Ishikawa (cell line): ENCODE measurements at regions not wholly inside any gene's neighbourhood (a gene's known extent, or its start where the extent isn't known, plus 50 kb on each side); places are given as distances from the start of the nearest gene placed in this dataset.

ENCODE experiments used
- CEBPB ChIP-seq: IDR thresholded peaks from 2 replicates; pipeline ENCODE4 v1.6.1; 2012
- CREB1 ChIP-seq: IDR thresholded peaks from 2 replicates; pipeline ENCODE4 v1.6.1; 2012; ENCODE audit warnings: low read depth
- EGR1 ChIP-seq: IDR thresholded peaks from 2 replicates; pipeline ENCODE4 v1.6.1; 2012
- EP300 ChIP-seq: IDR thresholded peaks from 2 replicates; pipeline ENCODE4 v1.6.1; 2012; ENCODE audit warnings: borderline replicate concordance
- FOXM1 ChIP-seq: IDR thresholded peaks from 2 replicates; pipeline ENCODE4 v1.6.1; 2012; ENCODE audit warnings: low read depth, borderline replicate concordance
- MAX ChIP-seq: IDR thresholded peaks from 2 replicates; pipeline ENCODE4 v1.6.1; 2012
- NFIC ChIP-seq: IDR thresholded peaks from 2 replicates; pipeline ENCODE4 v1.6.1; 2012
- RAD21 ChIP-seq: IDR thresholded peaks from 2 replicates; pipeline ENCODE4 v1.6.1; 2012; ENCODE audit warnings: low read depth
- TAF1 ChIP-seq: IDR thresholded peaks from 2 replicates; pipeline ENCODE4 v1.6.1; 2012; ENCODE audit warnings: low read depth, mild to moderate bottlenecking
- TCF12 ChIP-seq: IDR thresholded peaks from 2 replicates; pipeline ENCODE4 v1.6.1; 2012; ENCODE audit warnings: low read depth
- TEAD4 ChIP-seq: IDR thresholded peaks from 2 replicates; pipeline ENCODE4 v1.6.1; 2012
- YY1 ChIP-seq: IDR thresholded peaks from 2 replicates; pipeline ENCODE4 v1.6.1; 2012; ENCODE audit warnings: low read depth
- ZBTB7A ChIP-seq: IDR thresholded peaks from 2 replicates; pipeline ENCODE4 v1.6.1; 2012; ENCODE audit warnings: low read depth
- TF ChIP-seq, protein P1 (sequence below): IDR thresholded peaks from 2 replicates; pipeline ENCODE4 v1.6.1; 2012; ENCODE audit warnings: low read depth, mild to moderate bottlenecking
- TF ChIP-seq, protein P2 (sequence below): IDR thresholded peaks from 2 replicates; pipeline ENCODE4 v1.6.1; 2012

DNA sequence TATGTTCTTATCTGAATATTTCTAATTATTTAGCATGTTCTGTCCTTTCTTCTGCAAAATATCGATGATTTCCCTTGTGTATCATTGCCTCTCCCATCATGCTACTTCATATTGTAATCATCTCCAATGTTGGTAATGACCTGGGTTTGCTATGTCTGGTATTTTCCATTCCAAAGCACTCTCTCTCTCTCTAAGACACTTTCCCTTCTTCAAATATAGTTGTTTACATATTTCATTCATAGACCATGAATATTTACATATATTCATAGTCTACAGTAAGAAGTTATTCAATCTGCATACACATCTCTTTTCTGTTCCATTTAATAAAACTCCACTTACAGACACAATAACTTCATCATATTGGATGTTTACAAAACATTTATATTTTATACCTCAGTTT, 1516.5 kb upstream of the FLRT2 start:
- TF ChIP-seq TCF12 (no peak), CREB1 (no peak), ZBTB7A (no peak), CEBPB (no peak), MAX (no peak), YY1 (no peak), NFIC (no peak)
- TF ChIP-seq, protein P1, sequence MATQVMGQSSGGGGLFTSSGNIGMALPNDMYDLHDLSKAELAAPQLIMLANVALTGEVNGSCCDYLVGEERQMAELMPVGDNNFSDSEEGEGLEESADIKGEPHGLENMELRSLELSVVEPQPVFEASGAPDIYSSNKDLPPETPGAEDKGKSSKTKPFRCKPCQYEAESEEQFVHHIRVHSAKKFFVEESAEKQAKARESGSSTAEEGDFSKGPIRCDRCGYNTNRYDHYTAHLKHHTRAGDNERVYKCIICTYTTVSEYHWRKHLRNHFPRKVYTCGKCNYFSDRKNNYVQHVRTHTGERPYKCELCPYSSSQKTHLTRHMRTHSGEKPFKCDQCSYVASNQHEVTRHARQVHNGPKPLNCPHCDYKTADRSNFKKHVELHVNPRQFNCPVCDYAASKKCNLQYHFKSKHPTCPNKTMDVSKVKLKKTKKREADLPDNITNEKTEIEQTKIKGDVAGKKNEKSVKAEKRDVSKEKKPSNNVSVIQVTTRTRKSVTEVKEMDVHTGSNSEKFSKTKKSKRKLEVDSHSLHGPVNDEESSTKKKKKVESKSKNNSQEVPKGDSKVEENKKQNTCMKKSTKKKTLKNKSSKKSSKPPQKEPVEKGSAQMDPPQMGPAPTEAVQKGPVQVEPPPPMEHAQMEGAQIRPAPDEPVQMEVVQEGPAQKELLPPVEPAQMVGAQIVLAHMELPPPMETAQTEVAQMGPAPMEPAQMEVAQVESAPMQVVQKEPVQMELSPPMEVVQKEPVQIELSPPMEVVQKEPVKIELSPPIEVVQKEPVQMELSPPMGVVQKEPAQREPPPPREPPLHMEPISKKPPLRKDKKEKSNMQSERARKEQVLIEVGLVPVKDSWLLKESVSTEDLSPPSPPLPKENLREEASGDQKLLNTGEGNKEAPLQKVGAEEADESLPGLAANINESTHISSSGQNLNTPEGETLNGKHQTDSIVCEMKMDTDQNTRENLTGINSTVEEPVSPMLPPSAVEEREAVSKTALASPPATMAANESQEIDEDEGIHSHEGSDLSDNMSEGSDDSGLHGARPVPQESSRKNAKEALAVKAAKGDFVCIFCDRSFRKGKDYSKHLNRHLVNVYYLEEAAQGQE, result no peak
- TF ChIP-seq, protein P2, sequence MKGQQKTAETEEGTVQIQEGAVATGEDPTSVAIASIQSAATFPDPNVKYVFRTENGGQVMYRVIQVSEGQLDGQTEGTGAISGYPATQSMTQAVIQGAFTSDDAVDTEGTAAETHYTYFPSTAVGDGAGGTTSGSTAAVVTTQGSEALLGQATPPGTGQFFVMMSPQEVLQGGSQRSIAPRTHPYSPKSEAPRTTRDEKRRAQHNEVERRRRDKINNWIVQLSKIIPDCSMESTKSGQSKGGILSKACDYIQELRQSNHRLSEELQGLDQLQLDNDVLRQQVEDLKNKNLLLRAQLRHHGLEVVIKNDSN, result no peak

GRCh38 chr14:84017495-84017894, 1512.4 kb upstream of the FLRT2 start:
- no peak for TF ChIP-seq EGR1
- no peak for TF ChIP-seq TEAD4
- no peak for TF ChIP-seq FOXM1
- TF ChIP-seq NFIC, result no peak
- no peak for TF ChIP-seq RAD21
- TF ChIP-seq CREB1, result no peak

DNA sequence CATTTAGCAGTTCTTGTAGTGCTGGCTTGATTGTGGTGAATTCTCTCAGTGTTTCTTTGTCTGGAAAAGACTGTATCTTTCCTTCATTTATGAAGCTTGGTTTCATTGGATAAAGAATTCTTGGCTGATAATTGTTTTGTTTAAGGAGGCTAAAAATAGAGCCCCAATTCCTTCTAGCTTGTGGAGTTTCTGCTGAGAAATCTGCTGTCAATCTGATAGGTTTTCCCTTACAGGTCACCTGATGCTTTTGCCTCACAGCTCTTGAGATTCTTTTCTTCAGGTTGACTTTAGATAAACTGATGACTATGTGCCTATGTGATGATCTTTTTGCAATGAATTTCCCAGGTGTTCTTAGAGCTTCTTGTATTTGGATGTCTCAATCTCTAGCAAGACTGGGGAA, 1508.5 kb upstream of the FLRT2 start:
- no peak for TF ChIP-seq ZBTB7A
- TF ChIP-seq CEBPB, result no peak
- no peak for TF ChIP-seq TEAD4
- no peak for TF ChIP-seq NFIC
- no peak for TF ChIP-seq RAD21
- TF ChIP-seq, protein P1, result no peak
- TF ChIP-seq CREB1, result no peak
- no peak for TF ChIP-seq EGR1
- TF ChIP-seq EP300, result no peak
- TF ChIP-seq YY1, result no peak
- TF ChIP-seq FOXM1, result no peak
- no peak for TF ChIP-seq TAF1
- TF ChIP-seq TCF12, result no peak
- TF ChIP-seq, protein P2, result no peak
- TF ChIP-seq MAX, result no peak

DNA sequence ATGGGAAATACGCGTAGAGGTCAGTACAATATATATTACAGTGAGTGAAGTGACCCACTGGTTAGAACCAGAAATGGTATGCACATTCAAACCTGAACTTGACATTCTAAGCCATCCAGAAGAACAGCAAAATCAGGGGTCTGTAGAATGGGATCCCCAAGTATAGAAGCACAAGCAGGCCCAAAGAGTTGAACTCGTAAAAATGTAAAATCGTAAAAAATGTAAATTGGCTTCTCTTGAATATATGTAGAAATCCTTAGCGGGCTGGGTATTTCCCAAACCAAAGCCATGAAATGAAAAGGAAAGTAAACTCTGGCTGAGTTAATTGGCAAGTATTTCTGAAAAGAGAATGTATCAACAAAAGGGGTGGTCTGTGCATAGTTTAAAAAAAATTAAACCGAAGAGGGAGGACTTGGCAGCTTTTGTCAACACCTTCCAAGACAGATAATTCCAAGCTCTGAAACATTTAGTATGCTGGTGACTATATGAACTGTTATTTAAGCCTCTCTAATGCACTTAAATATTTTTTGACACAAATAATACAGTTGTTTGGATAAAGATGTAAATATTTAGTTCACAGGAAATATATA, 1505.6 kb upstream of the FLRT2 start:
- TF ChIP-seq TAF1, result no peak
- TF ChIP-seq CEBPB, result no peak
- no peak for TF ChIP-seq NFIC
- no peak for TF ChIP-seq CREB1
- TF ChIP-seq, protein P1, result no peak
- no peak for TF ChIP-seq FOXM1
- no peak for TF ChIP-seq EP300
- TF ChIP-seq RAD21, result no peak
- no peak for TF ChIP-seq YY1
- TF ChIP-seq ZBTB7A, result no peak
